Right lobe of liver (tissue), 4 donors: ENCODE measurements at regions not wholly inside any gene's neighbourhood (a gene's known extent, or its start where the extent isn't known, plus 50 kb on each side); places are given as distances from the start of the nearest gene placed in this dataset.

ENCODE experiments used
- CTCF ChIP-seq, 4 donors: fragments of 200-600 bp in 3 of 4; fragments of 450-650 bp in 1 of 4; IDR thresholded peaks; one replicate each; pipeline versions ENCODE4 v1.5.1 to v1.8.0; 2016 to 2022; ENCODE audit warnings: antibody characterized with exemption in 4 of 4, mild to moderate bottlenecking in 2 of 4
- POLR2A ChIP-seq: fragments of 450-650 bp; IDR thresholded peaks from one replicate; pipeline ENCODE4 v1.6.1; 2017; ENCODE audit warnings: antibody characterized with exemption, mild to moderate bottlenecking
- donor health status: DM: no; HTN: no; CAD: no.
- donor health status: DM: no; HTN: no; CAD: no.
- donor health status: DM: no; HTN: yes; CAD: no.

DNA sequence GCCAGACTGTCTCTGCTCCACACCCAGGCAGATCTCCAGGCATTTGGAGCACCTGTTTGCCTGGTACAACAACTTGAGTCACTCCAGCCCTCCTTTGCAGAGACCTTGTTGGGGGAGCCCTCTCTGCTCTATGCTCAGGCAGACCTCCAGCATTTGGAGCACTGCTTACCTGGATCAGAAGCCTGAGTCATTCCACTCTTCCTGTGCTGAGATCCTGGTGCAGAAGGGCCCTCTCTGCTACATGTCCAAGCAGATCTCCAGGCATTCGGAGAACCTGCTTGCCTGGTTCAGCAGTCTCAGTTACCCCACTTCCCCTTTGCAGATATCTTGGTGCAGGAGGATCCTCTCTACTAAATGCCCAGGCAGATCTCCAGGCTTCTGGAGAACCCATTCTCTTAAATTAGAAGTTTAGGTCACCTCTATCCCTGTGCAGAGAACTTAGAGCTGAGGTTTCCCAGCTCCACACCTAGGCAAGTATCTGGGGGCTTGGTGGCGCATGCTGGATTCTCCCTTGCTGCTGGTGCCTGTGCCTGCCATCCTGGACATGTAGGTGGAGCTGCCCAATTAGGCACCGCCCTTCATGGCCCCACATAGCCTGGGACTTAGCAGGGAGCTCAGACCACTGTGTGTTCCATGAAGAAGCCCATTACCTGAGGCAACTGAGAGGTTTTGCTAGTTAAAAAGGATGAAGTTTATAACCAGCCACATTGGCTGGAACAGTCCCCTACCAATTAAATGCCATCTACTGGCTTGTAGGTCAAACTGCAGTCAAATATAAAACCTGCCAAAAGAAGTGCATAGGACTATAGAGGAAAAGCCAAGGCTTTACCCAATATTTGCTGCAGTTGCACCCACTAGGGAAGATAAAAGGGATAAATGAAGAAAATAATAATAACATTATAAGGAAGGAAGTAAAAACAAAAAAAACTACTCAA is 97.6 kb upstream of the SLITRK6 start:
- TF ChIP-seq CTCF (IDR thresholded peaks at IDR 0.05) = peak; percentile 16 to 38 (median 26)
- no peak for TF ChIP-seq POLR2A
